WI38 (cell line): ENCODE measurements at regions not wholly inside any gene's neighbourhood (a gene's known extent, or its start where the extent isn't known, plus 50 kb on each side); places are given as distances from the start of the nearest gene placed in this dataset.
"Not testable (repeated sequence)": the region's sequence is repeated elsewhere in the genome, so short reads cannot be mapped to it uniquely, and the experiment has no call there.

ENCODE experiments used
- H3K4me3 ChIP-seq: 2 replicates; pipeline ENCODE4 v1.5.1; 2011; ENCODE audit warnings: low read depth, mild to moderate bottlenecking, control low read depth, low read length
- TF ChIP-seq, protein P1 (sequence below): IDR thresholded peaks from 2 replicates; pipeline ENCODE4 v1.5.1; 2012; ENCODE audit warnings: low read depth, mild to moderate bottlenecking, control low read depth, low read length

DNA sequence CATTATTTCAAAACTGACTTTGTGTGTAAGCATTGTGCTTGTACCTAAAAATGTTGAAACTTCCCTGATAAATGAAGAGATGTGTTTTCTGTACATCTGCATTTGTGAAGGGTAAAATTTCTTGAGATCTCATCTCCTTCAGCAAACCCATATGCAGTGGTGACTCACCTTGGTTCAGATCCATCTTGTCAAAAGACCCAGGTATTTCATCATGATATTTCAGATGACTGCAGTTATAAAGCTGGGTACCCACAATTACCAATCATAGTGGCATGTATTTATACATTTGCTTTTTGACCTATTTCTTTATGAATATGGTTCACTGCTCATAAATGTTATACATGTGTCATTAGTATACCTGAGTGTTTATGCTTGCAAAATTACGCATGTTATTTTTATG, 1213.6 kb downstream of the GALC start:
- TF ChIP-seq, protein P1, sequence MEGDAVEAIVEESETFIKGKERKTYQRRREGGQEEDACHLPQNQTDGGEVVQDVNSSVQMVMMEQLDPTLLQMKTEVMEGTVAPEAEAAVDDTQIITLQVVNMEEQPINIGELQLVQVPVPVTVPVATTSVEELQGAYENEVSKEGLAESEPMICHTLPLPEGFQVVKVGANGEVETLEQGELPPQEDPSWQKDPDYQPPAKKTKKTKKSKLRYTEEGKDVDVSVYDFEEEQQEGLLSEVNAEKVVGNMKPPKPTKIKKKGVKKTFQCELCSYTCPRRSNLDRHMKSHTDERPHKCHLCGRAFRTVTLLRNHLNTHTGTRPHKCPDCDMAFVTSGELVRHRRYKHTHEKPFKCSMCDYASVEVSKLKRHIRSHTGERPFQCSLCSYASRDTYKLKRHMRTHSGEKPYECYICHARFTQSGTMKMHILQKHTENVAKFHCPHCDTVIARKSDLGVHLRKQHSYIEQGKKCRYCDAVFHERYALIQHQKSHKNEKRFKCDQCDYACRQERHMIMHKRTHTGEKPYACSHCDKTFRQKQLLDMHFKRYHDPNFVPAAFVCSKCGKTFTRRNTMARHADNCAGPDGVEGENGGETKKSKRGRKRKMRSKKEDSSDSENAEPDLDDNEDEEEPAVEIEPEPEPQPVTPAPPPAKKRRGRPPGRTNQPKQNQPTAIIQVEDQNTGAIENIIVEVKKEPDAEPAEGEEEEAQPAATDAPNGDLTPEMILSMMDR: no peak
- H3K4me3 ChIP-seq: no peak overlapping the region

DNA sequence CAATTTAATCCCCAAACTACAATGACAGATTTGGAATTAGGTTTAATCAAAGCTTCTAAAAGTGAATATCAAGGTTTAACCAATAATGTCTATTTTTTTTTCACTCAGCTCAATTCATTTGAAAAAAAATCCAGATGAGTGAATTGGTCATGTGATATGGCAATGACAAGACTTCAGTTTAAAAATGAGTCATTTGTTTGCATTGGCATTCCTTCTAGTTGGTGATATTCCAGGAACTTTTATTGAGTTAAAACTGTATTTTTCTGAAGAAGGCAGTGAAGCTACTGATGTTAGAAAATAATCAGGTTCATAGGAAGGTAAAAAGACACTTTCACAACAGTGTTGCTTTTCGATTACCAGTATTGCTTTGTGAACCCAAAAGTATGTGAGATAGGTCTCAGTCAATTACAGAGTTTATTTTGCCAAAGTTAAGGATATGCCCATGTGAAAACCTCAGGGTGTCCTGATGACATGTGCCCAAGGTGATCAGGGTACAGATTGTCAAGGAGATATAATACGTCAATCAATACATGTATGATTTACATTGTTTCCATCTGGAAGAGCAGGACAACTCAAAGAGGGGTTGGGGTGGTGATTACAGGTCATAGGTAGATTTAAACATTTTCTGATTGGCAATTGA, 1214.9 kb downstream of the GALC start:
- TF ChIP-seq, protein P1: no peak
- H3K4me3 ChIP-seq: no peak overlapping the region

DNA sequence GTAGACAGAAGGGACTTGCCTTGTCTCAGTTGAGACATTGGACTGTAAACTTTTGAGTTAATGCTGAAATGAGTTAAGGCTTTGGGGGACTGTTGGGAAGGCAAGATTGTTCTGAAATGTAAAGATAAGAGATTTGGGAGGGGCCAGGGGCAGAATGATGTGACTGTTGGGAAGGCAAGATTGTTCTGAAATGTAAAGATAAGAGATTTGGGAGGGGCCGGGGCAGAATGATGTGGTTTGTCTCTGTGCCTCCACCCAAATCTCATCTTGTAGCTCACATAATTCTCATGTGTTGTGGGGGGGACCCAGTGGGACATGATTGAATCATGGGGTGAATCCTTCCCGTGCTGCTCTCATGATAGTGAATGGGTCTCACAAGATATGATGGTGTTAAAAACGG, 1217.1 kb downstream of the GALC start:
- not testable (repeated sequence) for H3K4me3 ChIP-seq

DNA sequence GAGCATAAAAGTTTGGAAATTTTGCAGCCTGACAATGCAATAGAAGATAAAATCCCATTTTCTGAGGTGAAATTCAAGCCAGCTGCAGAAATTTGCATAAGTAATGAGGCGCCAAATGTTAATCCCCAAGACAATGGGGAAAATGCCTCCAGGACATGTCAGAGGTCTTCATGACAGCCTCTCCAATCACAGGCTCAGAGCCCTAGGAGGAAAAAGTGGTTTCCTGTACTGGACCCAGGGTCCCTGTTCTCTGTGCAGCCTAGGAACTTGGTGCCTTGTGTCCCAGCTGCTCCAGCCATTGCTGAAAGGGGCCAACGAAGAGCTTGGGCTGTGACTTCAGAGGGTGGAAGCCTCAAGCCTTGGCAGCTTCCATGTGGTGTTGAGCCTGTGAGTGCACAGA, 1218.1 kb downstream of the GALC start:
- H3K4me3 ChIP-seq: no peak overlapping the region
- TF ChIP-seq, protein P1: no peak

DNA sequence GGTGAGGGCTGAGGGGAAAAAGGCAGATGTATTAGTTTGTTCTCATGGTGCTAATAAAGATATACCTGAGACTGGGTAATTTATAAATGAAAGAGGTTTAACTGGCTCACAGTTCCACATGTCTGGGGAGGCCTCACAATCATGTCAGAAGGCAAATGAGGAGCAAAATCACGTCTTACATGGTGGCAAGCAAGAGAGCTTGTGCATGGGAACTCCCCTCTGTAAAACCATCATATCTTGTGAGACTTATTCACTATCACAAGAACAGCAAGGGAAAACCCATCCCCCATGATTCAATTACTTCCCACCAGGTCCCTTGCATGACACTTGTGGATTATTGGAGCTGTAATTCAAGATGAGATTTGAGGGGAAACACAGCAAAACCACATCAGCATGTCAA, 1220.9 kb downstream of the GALC start:
- TF ChIP-seq, protein P1: no peak
- H3K4me3 ChIP-seq: no peak overlapping the region

DNA sequence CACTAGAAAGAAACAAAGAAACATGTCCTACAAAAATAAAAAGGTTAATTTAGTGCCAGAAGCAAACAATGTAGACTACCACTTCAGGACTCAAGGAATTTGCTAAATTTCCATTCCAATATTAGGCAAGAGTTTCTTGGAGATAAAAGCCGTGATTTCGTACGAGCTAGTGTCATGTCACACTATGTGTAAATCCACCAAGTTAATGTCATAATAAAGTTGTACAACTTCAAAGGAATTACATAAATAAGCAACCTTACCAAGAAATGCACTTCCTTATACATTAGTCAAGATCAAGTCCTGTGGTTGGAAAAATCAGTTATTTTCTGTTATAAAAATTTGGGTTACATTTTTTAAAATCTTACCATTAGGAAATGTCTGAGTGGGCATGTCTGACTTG, 1222.8 kb downstream of the GALC start:
- TF ChIP-seq, protein P1: no peak
- H3K4me3 ChIP-seq: no peak overlapping the region

DNA sequence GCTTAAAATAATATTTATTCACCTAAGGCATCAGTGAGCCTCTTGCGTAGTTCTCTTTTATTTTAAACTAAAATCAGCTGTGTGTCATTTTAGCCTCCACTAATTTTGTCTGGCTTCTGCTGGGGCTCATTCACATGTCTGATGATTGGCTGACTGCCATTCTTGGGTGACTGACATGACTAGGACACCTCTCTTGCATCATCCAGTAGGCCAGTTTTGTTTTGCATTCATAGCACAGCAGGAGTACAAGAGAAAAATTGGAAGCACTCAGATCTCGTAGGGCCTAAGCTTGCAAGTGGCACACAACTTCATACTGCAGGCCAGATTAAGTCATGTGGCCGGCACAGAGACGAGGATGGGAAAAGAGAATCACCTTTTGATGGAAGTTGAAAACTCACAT, 1226.5 kb downstream of the GALC start:
- TF ChIP-seq, protein P1: no peak
- no peak overlapping the region for H3K4me3 ChIP-seq

DNA sequence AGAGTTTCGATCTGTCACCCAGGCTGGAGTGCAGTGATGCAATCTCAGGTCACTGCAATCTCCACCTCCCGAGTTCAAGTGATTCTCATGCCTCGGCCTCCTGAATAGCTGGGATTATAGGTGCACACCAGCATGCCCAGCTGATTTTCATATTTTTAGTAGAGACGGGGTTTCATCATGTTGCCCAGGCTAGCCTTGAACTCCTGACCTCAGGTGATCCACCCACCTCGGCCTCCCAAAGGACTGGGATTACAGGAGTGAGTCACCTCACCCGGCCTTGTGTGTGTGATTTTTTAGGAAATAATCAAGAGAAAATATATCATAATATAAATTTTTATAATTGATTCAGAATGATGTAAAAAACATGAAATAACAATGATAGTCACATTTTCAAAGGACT, 1231.4 kb downstream of the GALC start:
- no peak overlapping the region for H3K4me3 ChIP-seq
- TF ChIP-seq, protein P1: no peak
